Astrocyte (in vitro differentiated cells and primary cell): ENCODE measurements at regions not wholly inside any gene's neighbourhood (a gene's known extent, or its start where the extent isn't known, plus 50 kb on each side); places are given as distances from the start of the nearest gene placed in this dataset.
"Not testable (repeated sequence)": the region's sequence is repeated elsewhere in the genome, so short reads cannot be mapped to it uniquely, and the experiment has no call there.

Experiments
- CTCF ChIP-seq: IDR thresholded peaks from 2 replicates; pipeline ENCODE4 v1.5.1; 2011; ENCODE audit warnings: low read depth, mild to moderate bottlenecking, inconsistent platforms, low read length, moderate library complexity; ENCODE audit not compliant: insufficient read depth
- EZH2 ChIP-seq: IDR thresholded peaks from 2 replicates; pipeline ENCODE4 v1.6.1; 2012; ENCODE audit warnings: mild to moderate bottlenecking, low read length, inconsistent platforms; ENCODE audit not compliant: insufficient read depth

- not testable (repeated sequence) for TF ChIP-seq CTCF, EZH2
Measured at GRCh38 chr6:156191390-156191789, 585.8 kb upstream of the ARID1B start.
